Kidney (tissue), 13 donors: ENCODE measurements at regions not wholly inside any gene's neighbourhood (a gene's known extent, or its start where the extent isn't known, plus 50 kb on each side); places are given as distances from the start of the nearest gene placed in this dataset.

Source experiments
- DNase-seq, 5 donors: peaks; one replicate each; pipeline ENCODE4 v3.0.0-alpha.2; 2013 to 2020
- FAIRE-seq: peaks from 2 replicates; lab custom pipeline; 2012; peaks lifted over from hg19 to GRCh38; lab: Jason Lieb, UNC
- H3K27ac ChIP-seq, 2 donors: one replicate each; pipeline ENCODE4 v1.7.0; 2013; ENCODE audit warnings: low read depth in 2 of 2, low read length in 2 of 2, inconsistent platforms in 1 of 2
- H3K27me3 ChIP-seq: one replicate; pipeline ENCODE4 v1.7.1; 2013; ENCODE audit warnings: low read length, inconsistent platforms; ENCODE audit not compliant: control insufficient read depth, insufficient read depth
- H3K36me3 ChIP-seq, 3 donors: one replicate each; pipeline versions ENCODE4 v1.7.0 to v1.7.1; 2013; ENCODE audit warnings: low read length in 3 of 3, control low read depth in 1 of 3, inconsistent platforms in 1 of 3; ENCODE audit not compliant: insufficient read depth in 3 of 3, control insufficient read depth in 2 of 3
- H3K4me1 ChIP-seq, 3 donors: one replicate each; pipeline versions ENCODE4 v1.7.0 to v1.7.1; 2013; ENCODE audit warnings: low read length in 3 of 3, inconsistent platforms in 1 of 3, low read depth in 1 of 3; ENCODE audit not compliant: control insufficient read depth in 2 of 3, insufficient read depth in 2 of 3
- H3K4me3 ChIP-seq, 3 donors: one replicate each; pipeline versions ENCODE4 v1.7.0 to v1.8.1; 2013; ENCODE audit warnings: low read length in 3 of 3, control low read depth in 1 of 3, inconsistent platforms in 1 of 3
- H3K9ac ChIP-seq, 3 donors: one replicate each; pipeline versions ENCODE4 v1.7.0 to v1.7.1; 2013; ENCODE audit warnings: low read length in 3 of 3, control low read depth in 1 of 3, inconsistent platforms in 1 of 3
- H3K9me3 ChIP-seq, 3 donors: one replicate each; pipeline versions ENCODE4 v1.7.0 to v1.7.1; 2013; ENCODE audit warnings: low read length in 3 of 3, control low read depth in 1 of 3, inconsistent platforms in 1 of 3; ENCODE audit not compliant: control insufficient read depth in 2 of 3, insufficient read depth in 1 of 3
- intact Hi-C: fragments of 100-400 bp; cut with DNase I; formaldehyde crosslinking; loops from one replicate; pipeline ENCODE4 v1.11.1; 2022
- TF ChIP-seq, protein P1 (sequence below): IDR thresholded peaks from 3 replicates; pipeline ENCODE4 v1.5.1; 2012; ENCODE audit warnings: mild to moderate bottlenecking, moderate library complexity, borderline replicate concordance; ENCODE audit not compliant: insufficient read depth; ENCODE audit errors: extremely low read depth
- donor health status: control.
- donor health status: control.
- donor health status: control.
- donor health status: control.
- donor health status: control.
- donor health status: DM: yes; HTN: yes; CAD: no.
- donor health status: Normal renal cell carcinoma (clear cell type).

DNA sequence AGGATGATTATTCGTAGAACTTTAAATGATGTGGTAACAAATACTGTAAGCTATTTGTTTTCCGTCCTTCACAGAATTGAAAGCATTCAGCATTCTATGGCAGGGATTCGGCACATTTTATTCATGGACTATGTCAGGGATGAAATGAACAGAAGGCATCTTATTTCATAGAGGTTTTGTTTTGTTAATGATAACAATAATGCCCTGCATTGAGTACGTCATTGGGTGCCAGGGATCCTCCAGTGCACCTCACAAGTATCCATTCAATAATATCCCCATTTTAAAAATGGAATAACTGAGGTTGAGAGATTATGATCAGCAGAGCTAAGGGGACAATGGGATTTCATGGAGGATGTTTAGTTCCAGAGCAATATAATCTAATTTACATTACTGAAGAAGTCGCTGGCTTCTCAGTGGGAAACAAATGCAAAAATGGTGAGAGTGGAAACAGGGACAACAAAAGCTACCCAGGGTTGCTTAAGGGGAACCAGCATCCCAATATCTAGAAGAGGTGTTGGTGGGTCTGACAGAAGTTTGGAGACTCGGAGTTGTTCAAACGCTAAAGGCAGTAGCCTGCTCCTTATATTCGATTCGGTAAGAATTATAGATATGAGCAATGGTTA lies 985.7 kb upstream of the WWC1 start:
- Histone ChIP-seq H3K4me3 (no peak overlapping the region), H3K27ac (no peak overlapping the region), H3K27me3 (no peaks in the 10 kb centered on the region), H3K36me3 (no peaks in the 10 kb centered on the region), H3K9ac (no peak overlapping the region), H3K4me1 (no peaks in the 10 kb centered on the region), H3K9me3 (no peaks in the 10 kb centered on the region)
- no peak for DNase-seq
- TF ChIP-seq, protein P1, sequence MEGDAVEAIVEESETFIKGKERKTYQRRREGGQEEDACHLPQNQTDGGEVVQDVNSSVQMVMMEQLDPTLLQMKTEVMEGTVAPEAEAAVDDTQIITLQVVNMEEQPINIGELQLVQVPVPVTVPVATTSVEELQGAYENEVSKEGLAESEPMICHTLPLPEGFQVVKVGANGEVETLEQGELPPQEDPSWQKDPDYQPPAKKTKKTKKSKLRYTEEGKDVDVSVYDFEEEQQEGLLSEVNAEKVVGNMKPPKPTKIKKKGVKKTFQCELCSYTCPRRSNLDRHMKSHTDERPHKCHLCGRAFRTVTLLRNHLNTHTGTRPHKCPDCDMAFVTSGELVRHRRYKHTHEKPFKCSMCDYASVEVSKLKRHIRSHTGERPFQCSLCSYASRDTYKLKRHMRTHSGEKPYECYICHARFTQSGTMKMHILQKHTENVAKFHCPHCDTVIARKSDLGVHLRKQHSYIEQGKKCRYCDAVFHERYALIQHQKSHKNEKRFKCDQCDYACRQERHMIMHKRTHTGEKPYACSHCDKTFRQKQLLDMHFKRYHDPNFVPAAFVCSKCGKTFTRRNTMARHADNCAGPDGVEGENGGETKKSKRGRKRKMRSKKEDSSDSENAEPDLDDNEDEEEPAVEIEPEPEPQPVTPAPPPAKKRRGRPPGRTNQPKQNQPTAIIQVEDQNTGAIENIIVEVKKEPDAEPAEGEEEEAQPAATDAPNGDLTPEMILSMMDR: no peak
- no peak for FAIRE-seq
- intact Hi-C loops: no loop called here

DNA sequence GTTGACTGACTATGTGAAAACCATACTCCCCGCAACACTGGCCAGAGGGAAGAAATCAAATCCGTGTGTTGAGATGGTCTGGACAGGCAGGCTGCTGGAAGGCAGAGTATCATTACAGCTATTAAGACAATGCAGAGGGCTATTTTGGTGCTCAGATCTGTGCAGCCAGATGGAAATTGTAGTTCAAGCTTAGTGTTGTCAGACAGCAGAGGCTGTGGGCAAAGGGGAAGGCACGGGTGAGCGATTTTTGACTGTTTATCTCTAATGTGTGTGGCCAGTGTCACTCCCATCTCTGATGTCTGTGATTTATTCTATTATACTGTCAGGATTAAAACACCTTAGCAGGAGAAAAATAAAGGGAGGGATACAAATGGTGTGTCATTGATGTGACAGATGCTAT lies 984.4 kb upstream of the WWC1 start:
- Histone ChIP-seq H3K9ac (no peak overlapping the region), H3K36me3 (no peaks in the 10 kb centered on the region), H3K27ac (no peak overlapping the region), H3K27me3 (no peaks in the 10 kb centered on the region), H3K4me1 (no peaks in the 10 kb centered on the region), H3K4me3 (no peak overlapping the region), H3K9me3 (no peaks in the 10 kb centered on the region)
- DNase-seq: peak in 3 of 5 donors; percentile 54 to 68 (median 57)
- intact Hi-C loops: no loop called here
- FAIRE-seq: no peak
- TF ChIP-seq, protein P1: no peak

DNA sequence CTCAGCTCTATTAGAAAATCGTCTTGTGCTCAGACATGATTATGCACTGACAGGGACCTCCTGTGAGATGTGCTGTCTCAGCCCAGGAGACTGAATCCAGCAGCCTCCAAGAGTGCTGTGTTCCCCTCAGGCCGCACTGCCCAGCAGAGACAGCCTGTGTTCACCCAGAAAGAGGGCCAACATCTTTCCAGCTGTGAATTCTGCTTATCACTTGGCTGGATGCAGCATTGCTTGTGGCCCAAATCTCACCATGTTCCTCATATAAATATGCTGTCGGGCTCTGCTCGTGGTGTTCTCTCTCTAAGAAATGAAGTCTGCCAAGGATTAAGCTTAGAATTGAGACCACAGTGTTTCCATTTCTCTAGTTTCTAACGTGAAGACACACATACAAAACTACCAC lies 983.0 kb upstream of the WWC1 start:
- Histone ChIP-seq H3K36me3 (no peaks in the 10 kb centered on the region), H3K4me3 (no peak overlapping the region), H3K27me3 (no peaks in the 10 kb centered on the region), H3K4me1 (no peaks in the 10 kb centered on the region), H3K9ac (no peak overlapping the region), H3K27ac (no peak overlapping the region), H3K9me3 (no peaks in the 10 kb centered on the region)
- DNase-seq (no peak), FAIRE-seq (no peak)
- intact Hi-C loops: no loop called here
- TF ChIP-seq, protein P1: no peak

DNA sequence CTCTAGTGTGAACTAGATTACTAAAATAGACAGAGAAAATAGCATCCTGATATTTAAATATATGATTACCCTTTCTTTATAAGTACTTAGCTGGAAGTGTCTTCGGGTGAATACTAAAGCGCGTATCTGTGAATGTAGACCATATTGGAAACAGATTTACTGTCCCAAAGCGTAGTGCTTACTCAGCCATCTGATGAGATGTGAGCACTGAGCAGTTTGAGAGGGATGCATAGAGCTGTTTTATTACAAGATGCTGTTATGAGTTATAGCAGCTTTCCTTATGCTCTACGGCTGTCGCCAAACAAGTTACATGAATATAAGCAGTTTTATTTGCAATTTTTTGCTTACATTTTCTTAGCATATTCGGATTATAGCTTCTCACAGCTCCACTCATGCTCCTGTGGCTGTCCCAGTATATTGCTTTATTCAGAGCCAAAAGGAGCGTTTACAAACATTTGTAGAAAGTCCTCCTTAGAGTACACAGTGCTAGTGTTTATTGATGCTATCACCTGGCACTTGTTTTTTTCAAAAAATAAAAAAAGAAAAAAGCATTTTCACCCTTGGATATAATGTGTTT lies 981.4 kb upstream of the WWC1 start:
- intact Hi-C loops: no loop called here
- no peak overlapping the region for H3K9ac ChIP-seq
- FAIRE-seq: no peak

More for the DNA sequence above, 981.4 kb upstream of the WWC1 start:
- Histone ChIP-seq H3K27me3 (no peaks in the 10 kb centered on the region), H3K9me3 (no peaks in the 10 kb centered on the region), H3K27ac (no peak overlapping the region), H3K4me1 (no peaks in the 10 kb centered on the region), H3K36me3 (no peaks in the 10 kb centered on the region), H3K4me3 (no peak overlapping the region)
- TF ChIP-seq, protein P1: no peak
- no peak for DNase-seq
